Spleen (tissue), 11 donors: ENCODE measurements at regions not wholly inside any gene's neighbourhood (a gene's known extent, or its start where the extent isn't known, plus 50 kb on each side); places are given as distances from the start of the nearest gene placed in this dataset.

ENCODE experiments used
- DNase-seq: peaks from one replicate; pipeline ENCODE4 v3.0.0-alpha.2; 2020
- H3K27ac ChIP-seq, 8 donors: fragments of 200-600 bp; sonication (generic) in 7 of 8; 1 replicate in 4 of 8; 2 replicates in 4 of 8; pipeline versions ENCODE4 v1.5.0 to v1.8.0; 2016 to 2021; ENCODE audit warnings: inconsistent platforms in 4 of 8, mild to moderate bottlenecking in 4 of 8, moderate library complexity in 1 of 8
- H3K27me3 ChIP-seq, 7 donors: fragments of 200-600 bp; sonication (generic) in 6 of 7; replicated peaks in 1 of 7; 1 replicate in 4 of 7; 2 replicates in 3 of 7; pipeline versions ENCODE4 v1.5.0 to v1.8.0; 2016 to 2021; ENCODE audit warnings: inconsistent platforms in 3 of 7, mild to moderate bottlenecking in 1 of 7
- H3K36me3 ChIP-seq, 6 donors: fragments of 200-600 bp; sonication (generic) in 5 of 6; 1 replicate in 4 of 6; 2 replicates in 2 of 6; pipeline versions ENCODE4 v1.5.0 to v1.8.0; 2016 to 2021; ENCODE audit warnings: inconsistent platforms in 2 of 6
- H3K4me1 ChIP-seq, 6 donors: fragments of 200-600 bp; sonication (generic) in 5 of 6; 1 replicate in 3 of 6; 2 replicates in 3 of 6; pipeline versions ENCODE4 v1.5.0 to v1.8.0; 2016 to 2021; ENCODE audit warnings: inconsistent platforms in 3 of 6
- H3K4me3 ChIP-seq, 8 donors: fragments of 200-600 bp; sonication (generic) in 7 of 8; 1 replicate in 4 of 8; 2 replicates in 4 of 8; pipeline versions ENCODE4 v1.5.0 to v1.8.0; 2016 to 2021; ENCODE audit warnings: inconsistent platforms in 4 of 8, mild to moderate bottlenecking in 4 of 8, moderate library complexity in 2 of 8
- H3K9me3 ChIP-seq, 8 donors: fragments of 200-600 bp; sonication (generic) in 7 of 8; 1 replicate in 4 of 8; 2 replicates in 4 of 8; pipeline versions ENCODE4 v1.5.0 to v1.8.0; 2016 to 2021; ENCODE audit warnings: inconsistent platforms in 4 of 8
- CTCF ChIP-seq, 11 experiments: fragments of 200-600 bp in 7 of 11; fragments of 450-650 bp in 4 of 11; sonication (generic) in 4 of 11; IDR thresholded peaks in 8 of 11; conservative IDR thresholded peaks in 3 of 11; 1 replicate in 7 of 11; 2 replicates in 4 of 11; pipeline versions ENCODE4 v1.4.0 to v1.8.0; 2016 to 2021; ENCODE audit warnings: antibody characterized with exemption in 11 of 11, inconsistent platforms in 4 of 11, mild to moderate bottlenecking in 1 of 11
- POLR2A ChIP-seq, 3 donors: fragments of 450-650 bp; IDR thresholded peaks; one replicate each; pipeline ENCODE4 v1.5.1; 2017; ENCODE audit warnings: antibody characterized with exemption in 3 of 3, mild to moderate bottlenecking in 1 of 3
- POLR2AphosphoS5 ChIP-seq, 3 donors: sonication (generic); formaldehyde crosslinking; IDR thresholded peaks; one replicate each; pipeline ENCODE4 v1.5.1; 2017; ENCODE audit warnings: antibody characterized with exemption in 3 of 3
- WGBS, 5 donors: extraction: QIAGEN DNeasy Blood & Tissue Kit in 3 of 5; methylation state at CpG; one replicate each; pipeline versions ENCODE4 v1.1.5 to v1.1.7; 2013 to 2018; 5-methylcytosine and 5-hydroxymethylcytosine counted together
- intact Hi-C: fragments of 100-400 bp; cut with DNase I; formaldehyde crosslinking; loops from one replicate; pipeline ENCODE4 v1.15.0; 2023; ENCODE audit warnings: low total_unique reads
- donor health status: healthy with polysubstance abuse.
- donor health status: DM: no; HTN: no; CAD: no; lungs with moderate emphysema.
- donor health status: DM: no; HTN: no; CAD: no.
- donor health status: Bipolar disorder and iron deficiency.
- donor health status: healthy.
- donor health status: DM: no; HTN: no; CAD: no.
- donor health status: DM: yes; HTN: yes; CAD: no.

- Histone ChIP-seq H3K36me3 (no peaks in the 10 kb centered on the region), H3K27me3 (peaks cover 0 to 10% (median 0%) of the 10 kb centered on the region in 7 donors), H3K9me3 (peaks cover 0 to 22% (median 10%) of the 10 kb centered on the region in 8 donors), H3K4me3 (no peak overlapping the region), H3K27ac (no peak overlapping the region), H3K4me1 (peaks cover 0 to 18% (median 14%) of the 10 kb centered on the region in 6 donors)
- DNase-seq = no peak
- intact Hi-C loops = no loop called here
- TF ChIP-seq POLR2A (IDR thresholded peaks at IDR 0.05) = no peak
- no peak for TF ChIP-seq POLR2AphosphoS5 (IDR thresholded peaks at IDR 0.05)
- no peak for TF ChIP-seq CTCF (IDR thresholded peaks at IDR 0.05 in 8 of 11, conservative IDR thresholded peaks at IDR 0.05 in 3 of 11)
- WGBS, 5 donors = 82 to 95% (median 89%) methylated on average over 2 of the region's 2 CpGs
Measured at GRCh38 chr20:23242104-23242503, 108.5 kb upstream of the NXT1 start.

- Histone ChIP-seq H3K4me1 (peaks cover 0 to 11% (median 7%) of the 10 kb centered on the region in 6 donors), H3K36me3 (no peaks in the 10 kb centered on the region), H3K9me3 (peaks cover 0 to 22% (median 10%) of the 10 kb centered on the region in 8 donors), H3K27me3 (peaks cover 0 to 10% (median 0%) of the 10 kb centered on the region in 7 donors), H3K27ac (no peak overlapping the region), H3K4me3 (no peak overlapping the region)
- no peak for TF ChIP-seq POLR2AphosphoS5 (IDR thresholded peaks at IDR 0.05)
- no peak for TF ChIP-seq POLR2A (IDR thresholded peaks at IDR 0.05)
- TF ChIP-seq CTCF (IDR thresholded peaks at IDR 0.05 in 8 of 11, conservative IDR thresholded peaks at IDR 0.05 in 3 of 11) = no peak
- WGBS, 5 donors = 81 to 98% (median 92%) methylated on average over 3 of the region's 3 CpGs
- intact Hi-C loops = no loop called here
- no peak for DNase-seq
Measured at GRCh38 chr20:23241416-23241815, 109.2 kb upstream of the NXT1 start.

- no peak overlapping the region for H3K4me3 ChIP-seq
- TF ChIP-seq POLR2A (IDR thresholded peaks at IDR 0.05) = no peak
- no peak for TF ChIP-seq POLR2AphosphoS5 (IDR thresholded peaks at IDR 0.05)
- no peak for TF ChIP-seq CTCF (IDR thresholded peaks at IDR 0.05 in 8 of 11, conservative IDR thresholded peaks at IDR 0.05 in 3 of 11)
- 75 to 91% (median 84%) methylated on average over 1 of the region's 1 CpG for WGBS, 5 donors
- peaks cover 0 to 22% (median 10%) of the 10 kb centered on the region in 8 donors for H3K9me3 ChIP-seq
- H3K27me3 ChIP-seq = peaks cover 0 to 10% (median 0%) of the 10 kb centered on the region in 7 donors
- H3K4me1 ChIP-seq = peaks cover 0 to 2% (median 0%) of the 10 kb centered on the region in 6 donors
- no peak overlapping the region for H3K27ac ChIP-seq
- no peak for DNase-seq
- H3K36me3 ChIP-seq = no peaks in the 10 kb centered on the region
- intact Hi-C loops = no loop called here
Measured at GRCh38 chr20:23240519-23240918, 110.1 kb upstream of the NXT1 start.

- Histone ChIP-seq H3K27ac (no peak overlapping the region), H3K36me3 (no peaks in the 10 kb centered on the region), H3K9me3 (peaks cover 0 to 32% (median 12%) of the 10 kb centered on the region in 8 donors), H3K4me1 (no peaks in the 10 kb centered on the region), H3K4me3 (no peak overlapping the region), H3K27me3 (peaks cover 0 to 10% (median 0%) of the 10 kb centered on the region in 7 donors)
- no peak for DNase-seq
- TF ChIP-seq POLR2A (IDR thresholded peaks at IDR 0.05) = no peak
- intact Hi-C loops = loop anchor here (10.0 kb wide), 2 partner anchors 182 to 542 kb away; no protein-coding TSS in a partner anchor
Measured at GRCh38 chr20:23237201-23237600, 113.4 kb upstream of the NXT1 start.
